H1 (cell line): ENCODE measurements at regions not wholly inside any gene's neighbourhood (a gene's known extent, or its start where the extent isn't known, plus 50 kb on each side); places are given as distances from the start of the nearest gene placed in this dataset.

ENCODE experiments used
- CTCF ChIA-PET: fragments of 300-600 bp; sonication (Branson Sonifier 250); formaldehyde crosslinking; loops from one replicate; lab custom pipeline; 2021; ENCODE audit not compliant: partially characterized antibody; lab: Charles Lee
- POLR2A ChIA-PET: fragments of 300-600 bp; sonication (Branson Sonifier 250); formaldehyde crosslinking; loops from one replicate; lab custom pipeline; 2021; ENCODE audit warnings: inconsistent platforms; ENCODE audit not compliant: partially characterized antibody; lab: Charles Lee
- DNase-seq, 2 experiments: peaks; one replicate each; pipeline versions ENCODE4 v3.0.0 to v3.0.0-alpha.2; 2010 to 2022; ENCODE audit warnings: low spot score in 2 of 2, low read depth in 1 of 2, mixed read lengths in 1 of 2
- FAIRE-seq: peaks from 2 replicates; lab custom pipeline; 2011; peaks lifted over from hg19 to GRCh38; lab: Jason Lieb, UNC
- H2AFZ ChIP-seq: 2 replicates; pipeline ENCODE4 v1.8.1; 2012; ENCODE audit warnings: low read length, inconsistent platforms
- H2AK5ac ChIP-seq: 2 replicates; pipeline ENCODE4 v1.6.1; 2013; ENCODE audit warnings: low read depth, low read length
- H2BK120ac ChIP-seq: replicated peaks from 2 replicates; pipeline ENCODE3; 2013; ENCODE audit warnings: low read depth, low read length, inconsistent platforms
- H2BK12ac ChIP-seq: 2 replicates; pipeline ENCODE4 v1.6.1; 2013; ENCODE audit warnings: low read depth, low read length
- H2BK15ac ChIP-seq: 2 replicates; pipeline ENCODE4 v1.6.1; 2013; ENCODE audit warnings: low read length
- H2BK20ac ChIP-seq: 2 replicates; pipeline ENCODE4 v1.6.1; 2013; ENCODE audit warnings: low read length
- H2BK5ac ChIP-seq: 2 replicates; pipeline ENCODE4 v1.6.1; 2013; ENCODE audit warnings: low read depth, low read length
- H3K14ac ChIP-seq: 2 replicates; pipeline ENCODE4 v1.6.1; 2013; ENCODE audit warnings: inconsistent platforms; ENCODE audit not compliant: insufficient read length
- H3K18ac ChIP-seq: 2 replicates; pipeline ENCODE4 v1.6.1; 2013; ENCODE audit warnings: low read length; ENCODE audit errors: extremely low read depth
- H3K23ac ChIP-seq: 2 replicates; pipeline ENCODE4 v1.6.1; 2013; ENCODE audit warnings: inconsistent platforms; ENCODE audit not compliant: insufficient read length
- H3K23me2 ChIP-seq: 2 replicates; pipeline ENCODE4 v1.6.1; 2013; ENCODE audit warnings: low read depth, low read length
- H3K27ac ChIP-seq: 2 replicates; pipeline ENCODE4 v1.6.1; 2011; ENCODE audit warnings: low read depth, low read length, inconsistent platforms
- H3K27me3 ChIP-seq, 4 experiments: replicated peaks in 1 of 4; 1 replicate in 1 of 4; 2 replicates in 3 of 4; pipeline versions ENCODE4 v1.6.1 to v1.8.1; 2011 to 2013; ENCODE audit warnings: low read length in 3 of 4, mild to moderate bottlenecking in 3 of 4, inconsistent platforms in 2 of 4, mixed read lengths in 2 of 4, moderate library complexity in 1 of 4; ENCODE audit not compliant: control insufficient read depth in 3 of 4, insufficient read depth in 3 of 4; ENCODE audit errors: extremely low read depth in 1 of 4
- H3K36me3 ChIP-seq, 4 experiments: 2 replicates each; pipeline versions ENCODE4 v1.6.1 to v1.8.1; 2011 to 2013; ENCODE audit warnings: mild to moderate bottlenecking in 4 of 4, low read length in 3 of 4, moderate library complexity in 2 of 4, control low read depth in 1 of 4, inconsistent platforms in 1 of 4; ENCODE audit not compliant: insufficient read depth in 4 of 4, control insufficient read depth in 2 of 4
- H3K4ac ChIP-seq: replicated peaks from 2 replicates; pipeline ENCODE3; 2013; ENCODE audit warnings: low read length, low read depth, mixed read lengths, inconsistent platforms; ENCODE audit not compliant: insufficient read length
- H3K4me1 ChIP-seq, 4 experiments: replicated peaks in 1 of 4; 1 replicate in 1 of 4; 2 replicates in 3 of 4; pipeline versions ENCODE4 v1.6.1 to v1.8.1; 2011 to 2013; ENCODE audit warnings: low read length in 3 of 4, inconsistent platforms in 2 of 4, mixed read lengths in 1 of 4; ENCODE audit not compliant: insufficient read depth in 4 of 4, control insufficient read depth in 3 of 4
- H3K4me2 ChIP-seq, 2 experiments: 2 replicates each; pipeline versions ENCODE4 v1.6.1 to v1.8.1; 2011 to 2013; ENCODE audit warnings: low read depth in 2 of 2, low read length in 2 of 2, control low read depth in 1 of 2, inconsistent platforms in 1 of 2, mild to moderate bottlenecking in 1 of 2; ENCODE audit not compliant: insufficient read depth in 1 of 2
- H3K4me3 ChIP-seq, 4 experiments: fragments of 200-600, 300-600 bp in 1 of 4; sonication (generic), shearing (Covaris generic), sonication (Bioruptor Twin) in 1 of 4; 2 replicates each; pipeline versions ENCODE4 v1.5.1 to v1.8.1; 2011 to 2016; ENCODE audit warnings: low read length in 4 of 4, low read depth in 3 of 4, control low read depth in 2 of 4, inconsistent platforms in 2 of 4, mild to moderate bottlenecking in 2 of 4, mixed read lengths in 1 of 4, moderate library complexity in 1 of 4; ENCODE audit not compliant: insufficient read depth in 2 of 4; ENCODE audit errors: extremely low read depth in 1 of 4
- H3K56ac ChIP-seq: replicated peaks from 2 replicates; pipeline ENCODE3; 2013; ENCODE audit warnings: low read depth, mild to moderate bottlenecking, mixed read lengths, low read length, inconsistent platforms; ENCODE audit not compliant: insufficient read length
- H3K79me1 ChIP-seq: 2 replicates; pipeline ENCODE4 v1.6.1; 2013; ENCODE audit warnings: low read depth, low read length, control low read depth
- H3K79me2 ChIP-seq, 2 experiments: 2 replicates each; pipeline versions ENCODE4 v1.6.1 to v1.8.1; 2012 to 2013; ENCODE audit warnings: low read length in 2 of 2, mild to moderate bottlenecking in 2 of 2, inconsistent platforms in 1 of 2; ENCODE audit not compliant: insufficient read depth in 2 of 2, control insufficient read depth in 1 of 2
- H3K9ac ChIP-seq, 4 experiments: replicated peaks in 1 of 4; 1 replicate in 1 of 4; 2 replicates in 3 of 4; pipeline versions ENCODE4 v1.6.1 to v1.8.1; 2011 to 2013; ENCODE audit warnings: low read depth in 3 of 4, low read length in 3 of 4, control low read depth in 2 of 4, mild to moderate bottlenecking in 2 of 4, moderate library complexity in 2 of 4, inconsistent platforms in 1 of 4; ENCODE audit errors: extremely low read depth in 1 of 4
- H3K9me3 ChIP-seq, 2 experiments: 2 replicates each; pipeline versions ENCODE4 v1.6.1 to v1.8.1; 2012 to 2013; ENCODE audit warnings: mild to moderate bottlenecking in 2 of 2, moderate library complexity in 2 of 2, control low read depth in 1 of 2, inconsistent platforms in 1 of 2, low read depth in 1 of 2, low read length in 1 of 2, mixed read lengths in 1 of 2; ENCODE audit not compliant: insufficient read depth in 2 of 2
- H4K20me1 ChIP-seq, 2 experiments: replicated peaks in 1 of 2; 2 replicates each; pipeline versions ENCODE3 to v1.8.1; 2011 to 2013; ENCODE audit warnings: inconsistent platforms in 2 of 2, low read length in 2 of 2, mild to moderate bottlenecking in 1 of 2; ENCODE audit not compliant: insufficient read depth in 2 of 2, control insufficient read depth in 1 of 2
- H4K5ac ChIP-seq: 2 replicates; pipeline ENCODE4 v1.6.1; 2013; ENCODE audit warnings: low read length, low read depth, mixed read lengths, inconsistent platforms; ENCODE audit not compliant: insufficient read length
- H4K8ac ChIP-seq: 2 replicates; pipeline ENCODE4 v1.8.0; 2013; ENCODE audit warnings: mild to moderate bottlenecking, moderate library complexity, low read length, inconsistent platforms; ENCODE audit not compliant: insufficient read depth; ENCODE audit errors: extremely low read depth
- H4K91ac ChIP-seq: replicated peaks from 2 replicates; pipeline ENCODE3; 2013; ENCODE audit warnings: low read length, mixed read lengths, inconsistent platforms; ENCODE audit not compliant: insufficient read length
- ATF3 ChIP-seq: IDR thresholded peaks from 2 replicates; pipeline ENCODE4 v1.6.1; 2011; ENCODE audit warnings: low read depth, mild to moderate bottlenecking, low read length; ENCODE audit not compliant: insufficient read depth
- BCL11A ChIP-seq, 2 experiments: IDR thresholded peaks; one replicate each; pipeline ENCODE4 v1.6.1; 2011; ENCODE audit warnings: low read depth in 2 of 2, low read length in 2 of 2, mild to moderate bottlenecking in 2 of 2
- BRCA1 ChIP-seq: IDR thresholded peaks from 2 replicates; pipeline ENCODE4 v1.6.1; 2012; ENCODE audit warnings: low read depth, low read length, improper control_type of control experiment
- CEBPB ChIP-seq: IDR thresholded peaks from 2 replicates; pipeline ENCODE4 v1.6.1; 2012; ENCODE audit warnings: low read depth, low read length
- CHD2 ChIP-seq: IDR thresholded peaks from 2 replicates; pipeline ENCODE4 v1.6.1; 2012; ENCODE audit warnings: low read length, improper control_type of control experiment
- FOSL1 ChIP-seq: IDR thresholded peaks from 2 replicates; pipeline ENCODE4 v1.6.1; 2011; ENCODE audit warnings: mild to moderate bottlenecking, low read depth, low read length, moderate library complexity; ENCODE audit not compliant: insufficient read depth
- HDAC2 ChIP-seq, 2 experiments: fragments of 300-600 bp in 1 of 2; sonication (generic) in 1 of 2; IDR thresholded peaks; 2 replicates each; pipeline ENCODE4 v1.6.1; 2011 to 2012; ENCODE audit warnings: low read depth in 2 of 2, low read length in 2 of 2, mild to moderate bottlenecking in 2 of 2, moderate library complexity in 2 of 2, borderline replicate concordance in 1 of 2, inconsistent platforms in 1 of 2
- JUN ChIP-seq: IDR thresholded peaks from 2 replicates; pipeline ENCODE4 v1.6.1; 2011; ENCODE audit warnings: low read depth, mild to moderate bottlenecking, improper control_type of control experiment, low read length
- USF2 ChIP-seq: IDR thresholded peaks from 2 replicates; pipeline ENCODE4 v1.6.1; 2011; ENCODE audit warnings: low read length, improper control_type of control experiment

- H2AFZ ChIP-seq = no peak overlapping the region
- H3K18ac ChIP-seq = no peak overlapping the region
- no peak overlapping the region for H2BK20ac ChIP-seq
- H3K36me3 ChIP-seq = no peaks in the 10 kb centered on the region
- no peaks in the 10 kb centered on the region for H3K27me3 ChIP-seq
- H4K91ac ChIP-seq = no peak overlapping the region
- ChIA-PET CTCF (interaction anchor here (1.0 to 4.6 kb wide), 8 partner anchors 9 to 103 kb away, joined by 3 to 32 read pairs (median 5); no protein-coding TSS in a partner anchor), POLR2A (no interaction called here)
- no peak overlapping the region for H3K4me3 ChIP-seq
- no peak overlapping the region for H2BK15ac ChIP-seq
- H3K79me2 ChIP-seq = no peaks in the 10 kb centered on the region
- no peak overlapping the region for H3K4ac ChIP-seq
- H3K9me3 ChIP-seq = peaks cover 0 to 5% of the 10 kb centered on the region in 2 experiments; a peak in 1 of 4 replicates
- H3K27ac ChIP-seq = no peak overlapping the region
- peaks cover 0 to 2% (median 0%) of the 10 kb centered on the region in 4 experiments; a peak in 1 of 7 replicates for H3K4me1 ChIP-seq
- no peaks in the 10 kb centered on the region for H3K79me1 ChIP-seq
- no peak overlapping the region for H2AK5ac ChIP-seq
- H2BK12ac ChIP-seq = no peak overlapping the region
- FAIRE-seq = no peak
- no peaks in the 10 kb centered on the region for H3K23me2 ChIP-seq
- H3K23ac ChIP-seq = no peak overlapping the region
- no peak overlapping the region for H4K5ac ChIP-seq
- no peak overlapping the region for H3K14ac ChIP-seq
- no peak overlapping the region for H2BK5ac ChIP-seq
- H3K9ac ChIP-seq = no peak overlapping the region
- H3K4me2 ChIP-seq = no peak overlapping the region
- no peak overlapping the region for H3K56ac ChIP-seq
- no peak overlapping the region for H2BK120ac ChIP-seq
- no peaks in the 10 kb centered on the region for H4K20me1 ChIP-seq
- H4K8ac ChIP-seq = no peak overlapping the region
- no peak for DNase-seq
- TF ChIP-seq CEBPB (no peak), FOSL1 (no peak), BCL11A (IDR thresholded peaks at IDR 0.05; ENCODE audit: low read depth in 2 of 2, low read length in 2 of 2) (no peak), BRCA1 (no peak), HDAC2 (IDR thresholded peaks at IDR 0.05; ENCODE audit: borderline replicate concordance in 1 of 2, low read depth in 2 of 2, low read length in 2 of 2) (no peak), CHD2 (no peak), JUN (no peak), USF2 (no peak), ATF3 (no peak)
Measured at GRCh38 chr10:78272329-78272728, 238.7 kb downstream of the RPS24 start.
